ENCODE measurements at regions not wholly inside any gene's neighbourhood (a gene's known extent, or its start where the extent isn't known, plus 50 kb on each side); places are given as distances from the start of the nearest gene placed in this dataset.

DNA sequence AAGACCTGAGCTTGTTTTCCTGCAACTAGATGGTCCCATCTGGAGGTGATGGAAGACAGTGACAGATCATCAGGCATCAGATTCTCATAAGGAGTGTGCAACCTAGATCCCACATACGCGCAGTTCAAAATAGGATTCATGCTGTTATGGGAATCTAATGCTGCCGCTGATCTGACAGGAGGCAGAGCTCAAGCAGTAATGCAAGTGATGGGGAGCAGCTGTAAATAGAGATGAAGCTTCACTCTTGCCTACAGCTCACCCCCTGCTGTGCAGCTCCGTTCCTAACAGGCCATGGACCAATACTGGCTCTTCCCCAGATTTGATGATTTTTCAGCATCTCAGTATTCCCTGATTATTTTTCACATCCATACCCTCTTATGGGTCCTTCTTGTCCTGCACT lies 208.4 kb upstream of the RXFP2 start:
- no peaks in the 10 kb centered on the region for H3K4me1 Mint-ChIP-seq (ENCODE audit: low read depth, unreplicated experiment)
- peaks cover 3% of the 10 kb centered on the region for H3K9me3 Mint-ChIP-seq (ENCODE audit: unreplicated experiment)
- no peak overlapping the region for H3K27ac Mint-ChIP-seq (ENCODE audit: unreplicated experiment)
- H3K36me3 Mint-ChIP-seq (ENCODE audit: unreplicated experiment): peaks cover 6% of the 10 kb centered on the region
- peak; percentile 43 for DNase-seq
- no peak overlapping the region for H3K4me3 Mint-ChIP-seq (ENCODE audit: unreplicated experiment)
- TF ChIP-seq, protein P1, sequence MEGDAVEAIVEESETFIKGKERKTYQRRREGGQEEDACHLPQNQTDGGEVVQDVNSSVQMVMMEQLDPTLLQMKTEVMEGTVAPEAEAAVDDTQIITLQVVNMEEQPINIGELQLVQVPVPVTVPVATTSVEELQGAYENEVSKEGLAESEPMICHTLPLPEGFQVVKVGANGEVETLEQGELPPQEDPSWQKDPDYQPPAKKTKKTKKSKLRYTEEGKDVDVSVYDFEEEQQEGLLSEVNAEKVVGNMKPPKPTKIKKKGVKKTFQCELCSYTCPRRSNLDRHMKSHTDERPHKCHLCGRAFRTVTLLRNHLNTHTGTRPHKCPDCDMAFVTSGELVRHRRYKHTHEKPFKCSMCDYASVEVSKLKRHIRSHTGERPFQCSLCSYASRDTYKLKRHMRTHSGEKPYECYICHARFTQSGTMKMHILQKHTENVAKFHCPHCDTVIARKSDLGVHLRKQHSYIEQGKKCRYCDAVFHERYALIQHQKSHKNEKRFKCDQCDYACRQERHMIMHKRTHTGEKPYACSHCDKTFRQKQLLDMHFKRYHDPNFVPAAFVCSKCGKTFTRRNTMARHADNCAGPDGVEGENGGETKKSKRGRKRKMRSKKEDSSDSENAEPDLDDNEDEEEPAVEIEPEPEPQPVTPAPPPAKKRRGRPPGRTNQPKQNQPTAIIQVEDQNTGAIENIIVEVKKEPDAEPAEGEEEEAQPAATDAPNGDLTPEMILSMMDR (IDR thresholded peaks at IDR 0.05; ENCODE audit: partially characterized antibody, unreplicated experiment): no peak
- no peaks in the 10 kb centered on the region for H3K27me3 Mint-ChIP-seq (ENCODE audit: unreplicated experiment)

DNA sequence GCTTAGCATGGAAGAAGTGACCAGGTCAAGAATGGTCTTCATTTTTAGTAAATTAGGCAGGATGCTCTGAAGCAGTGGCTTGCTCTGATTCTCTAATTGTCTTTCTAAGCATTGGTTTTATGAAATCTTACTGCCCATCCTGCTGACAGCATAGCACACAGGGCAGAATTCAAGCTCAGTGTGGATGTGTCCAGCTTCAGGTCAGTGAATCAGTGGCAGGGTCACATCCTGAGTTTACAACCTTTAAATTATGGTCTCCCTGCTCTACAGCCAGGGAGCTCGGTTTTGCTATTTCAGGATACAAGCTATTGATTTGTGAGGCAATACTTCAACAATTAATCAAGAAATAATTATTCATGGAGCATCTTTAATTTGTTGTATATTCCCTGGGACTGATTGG lies 202.3 kb upstream of the RXFP2 start:
- TF ChIP-seq, protein P1 (IDR thresholded peaks at IDR 0.05; ENCODE audit: partially characterized antibody, unreplicated experiment): no peak
- Mint-ChIP-seq H3K4me1 (ENCODE audit: low read depth, unreplicated experiment) (no peaks in the 10 kb centered on the region), H3K9me3 (ENCODE audit: unreplicated experiment) (no peaks in the 10 kb centered on the region), H3K27me3 (ENCODE audit: unreplicated experiment) (no peaks in the 10 kb centered on the region), H3K27ac (ENCODE audit: unreplicated experiment) (no peak overlapping the region), H3K4me3 (ENCODE audit: unreplicated experiment) (no peak overlapping the region), H3K36me3 (ENCODE audit: unreplicated experiment) (peaks cover 6% of the 10 kb centered on the region)
- DNase-seq: no peak

DNA sequence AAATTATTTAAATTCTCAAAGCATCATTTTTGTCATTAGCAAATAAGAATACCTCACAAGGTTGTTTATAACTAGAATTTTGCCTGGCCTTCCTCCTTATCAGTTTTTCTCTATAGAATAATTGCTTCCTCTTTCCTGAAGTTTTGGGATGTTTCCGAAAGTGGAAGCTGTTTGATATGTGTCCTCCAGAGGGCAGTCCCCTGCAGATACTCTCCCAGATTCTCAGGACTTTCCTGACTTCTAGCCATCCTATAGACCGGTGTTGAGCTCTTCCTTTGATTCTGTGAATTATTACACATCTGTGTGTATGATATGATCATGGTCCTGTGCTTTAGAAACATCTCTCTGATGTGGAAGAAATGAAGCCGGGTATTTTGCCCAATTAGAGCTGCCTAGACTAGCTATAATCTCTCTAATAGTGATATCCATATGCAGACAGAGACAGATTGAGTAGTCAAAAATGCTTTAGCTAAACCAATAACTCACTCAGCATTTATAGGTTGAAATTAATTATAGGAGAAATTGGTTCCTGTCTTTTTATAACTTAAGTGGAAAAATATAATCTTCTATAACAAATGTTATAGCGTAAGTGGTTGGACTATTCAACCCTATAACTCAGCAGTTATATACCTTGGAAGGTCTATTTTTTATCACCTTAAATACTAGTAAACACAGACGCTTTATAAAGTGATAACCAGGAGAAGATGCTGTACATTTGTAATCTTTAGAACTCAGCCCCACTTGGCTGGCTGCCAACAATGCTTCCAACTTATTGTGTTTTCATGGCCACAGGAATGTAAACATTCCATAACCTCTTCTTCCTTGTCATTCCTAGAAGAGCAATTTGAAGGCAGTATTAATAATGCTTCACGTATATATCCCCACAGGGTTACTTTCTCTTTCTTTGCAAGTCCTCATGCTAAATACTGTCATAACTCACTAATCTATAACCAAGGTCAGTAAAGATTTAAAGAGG lies 201.0 kb upstream of the RXFP2 start:
- TF ChIP-seq, protein P1 (IDR thresholded peaks at IDR 0.05; ENCODE audit: partially characterized antibody, unreplicated experiment): peak; percentile 47
- Mint-ChIP-seq H3K9me3 (ENCODE audit: unreplicated experiment) (no peaks in the 10 kb centered on the region), H3K4me3 (ENCODE audit: unreplicated experiment) (no peak overlapping the region), H3K4me1 (ENCODE audit: low read depth, unreplicated experiment) (no peaks in the 10 kb centered on the region), H3K27ac (ENCODE audit: unreplicated experiment) (no peak overlapping the region), H3K27me3 (ENCODE audit: unreplicated experiment) (no peaks in the 10 kb centered on the region), H3K36me3 (ENCODE audit: unreplicated experiment) (peaks cover 1% of the 10 kb centered on the region)
- DNase-seq: no peak

DNA sequence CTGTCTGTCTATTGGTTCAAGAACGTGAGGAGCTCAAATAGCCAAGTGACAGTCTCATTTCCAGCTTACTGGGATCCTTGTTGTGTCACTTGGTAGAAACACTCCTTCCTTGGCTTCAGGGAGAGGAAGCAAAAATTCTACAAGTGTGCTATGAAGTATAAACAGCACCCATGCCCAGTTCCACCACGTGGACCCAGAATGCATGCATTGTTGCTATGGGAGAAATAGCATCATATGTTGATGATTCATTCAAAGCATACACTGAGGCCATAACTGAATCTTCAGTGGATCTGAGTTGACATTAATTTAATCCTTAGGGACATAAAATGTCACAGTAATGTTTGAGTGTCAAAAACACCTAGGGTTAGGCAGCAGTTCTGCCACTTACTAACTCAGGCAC lies 199.0 kb upstream of the RXFP2 start:
- Mint-ChIP-seq H3K27me3 (ENCODE audit: unreplicated experiment) (peaks cover 2% of the 10 kb centered on the region), H3K9me3 (ENCODE audit: unreplicated experiment) (no peaks in the 10 kb centered on the region), H3K36me3 (ENCODE audit: unreplicated experiment) (no peaks in the 10 kb centered on the region), H3K27ac (ENCODE audit: unreplicated experiment) (no peak overlapping the region), H3K4me1 (ENCODE audit: low read depth, unreplicated experiment) (no peaks in the 10 kb centered on the region), H3K4me3 (ENCODE audit: unreplicated experiment) (no peak overlapping the region)
- DNase-seq: no peak
- TF ChIP-seq, protein P1 (IDR thresholded peaks at IDR 0.05; ENCODE audit: partially characterized antibody, unreplicated experiment): no peak

DNA sequence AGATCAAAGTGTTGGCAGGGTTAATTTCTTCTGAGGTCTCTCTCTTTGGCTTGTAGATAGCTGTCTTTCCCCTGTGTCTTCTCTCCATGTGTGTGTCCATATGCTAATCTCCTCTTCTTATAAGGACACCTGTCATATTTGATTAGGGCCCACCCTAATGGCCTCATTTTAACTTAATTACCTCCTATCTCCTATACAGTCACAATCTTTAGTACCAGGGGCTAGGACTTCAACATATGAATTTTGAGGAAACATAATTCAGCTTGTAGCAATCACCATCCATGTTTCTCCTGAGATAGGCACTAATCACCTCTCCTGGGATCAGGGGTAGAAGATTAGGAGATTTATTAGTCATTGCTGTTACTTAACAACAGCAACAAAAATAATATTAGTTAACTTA lies 196.1 kb upstream of the RXFP2 start:
- Mint-ChIP-seq H3K27ac (ENCODE audit: unreplicated experiment) (peak overlapping the region; percentile 41), H3K9me3 (ENCODE audit: unreplicated experiment) (no peaks in the 10 kb centered on the region), H3K4me1 (ENCODE audit: low read depth, unreplicated experiment) (no peaks in the 10 kb centered on the region), H3K4me3 (ENCODE audit: unreplicated experiment) (no peak overlapping the region), H3K27me3 (ENCODE audit: unreplicated experiment) (peaks cover 2% of the 10 kb centered on the region), H3K36me3 (ENCODE audit: unreplicated experiment) (no peaks in the 10 kb centered on the region)
- TF ChIP-seq, protein P1 (IDR thresholded peaks at IDR 0.05; ENCODE audit: partially characterized antibody, unreplicated experiment): no peak
- no peak for DNase-seq
